Inferior parietal cortex (tissue), 1 donor: ENCODE measurements at regions not wholly inside any gene's neighbourhood (a gene's known extent, or its start where the extent isn't known, plus 50 kb on each side); places are given as distances from the start of the nearest gene placed in this dataset.

ENCODE experiments used
- DNase-seq: peaks from one replicate; pipeline ENCODE4 v3.0.0-alpha.2; 2016; ENCODE audit errors: extremely low spot score

DNA sequence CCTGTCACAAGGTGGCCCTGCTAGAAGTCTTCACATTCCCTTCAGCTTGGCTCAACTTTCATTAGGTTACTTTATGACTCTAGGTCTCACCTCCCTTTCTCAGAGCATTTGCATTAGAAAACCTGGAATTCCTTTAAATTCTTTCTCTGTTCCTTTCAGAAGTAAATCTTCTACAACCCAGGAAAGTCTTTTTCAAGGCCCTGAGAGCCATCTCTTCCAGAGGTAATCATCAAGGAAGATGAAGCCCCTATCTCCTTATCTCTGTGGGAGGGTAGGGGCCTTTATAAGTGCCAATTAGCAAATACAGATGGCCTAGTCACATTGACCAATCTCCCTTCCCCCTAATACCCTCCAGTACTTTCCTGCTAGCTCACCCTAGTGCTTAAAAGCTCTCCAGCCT lies 848.0 kb upstream of the FAM98A start:
- no peak for DNase-seq

GRCh38 chr2:34423301-34423700 lies 824.2 kb upstream of the FAM98A start:
- no peak for DNase-seq

DNA sequence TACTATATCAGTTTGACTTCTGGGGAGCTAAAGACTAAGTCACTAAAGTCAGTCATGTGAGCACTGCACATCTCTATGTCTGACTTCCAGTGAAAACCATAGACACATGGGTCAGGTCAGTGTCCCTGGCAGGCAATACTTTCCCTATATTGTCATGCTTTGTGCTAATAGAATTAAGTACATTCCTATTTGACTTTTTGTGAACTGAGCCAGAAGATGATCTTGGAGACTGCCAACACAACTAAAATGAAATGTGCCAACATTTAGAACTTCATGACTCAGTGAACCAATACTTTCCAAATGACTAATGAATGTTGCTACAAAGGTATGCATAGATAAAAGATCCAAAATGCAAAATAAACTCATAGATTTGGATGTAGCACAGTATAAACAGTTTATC lies 820.8 kb upstream of the FAM98A start:
- no peak for DNase-seq

- DNase-seq = no peak
These were observed 817.8 kb upstream of the FAM98A start for GRCh38 chr2:34416856-34417255.

- no peak for DNase-seq
These were observed 815.8 kb upstream of the FAM98A start for GRCh38 chr2:34414856-34415255.

DNA sequence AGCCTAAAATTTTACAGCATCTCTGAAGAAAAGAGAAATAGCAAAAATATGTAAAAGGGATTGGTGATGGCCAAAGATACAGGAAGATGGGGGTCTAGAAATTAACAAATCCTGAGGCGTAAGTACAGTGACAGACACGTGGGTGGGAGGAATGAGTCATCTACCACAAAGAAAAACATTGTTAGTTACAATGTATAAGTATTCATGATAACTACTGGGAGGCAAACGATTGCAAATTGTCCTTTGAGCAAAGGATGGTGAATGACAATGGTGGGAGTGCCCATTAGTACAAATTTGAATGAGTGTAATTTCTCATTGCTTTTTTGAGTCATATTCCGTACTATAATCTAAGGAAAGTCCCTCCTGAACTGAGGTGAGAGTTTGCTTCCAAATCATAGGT lies 809.0 kb upstream of the FAM98A start:
- no peak for DNase-seq

DNA sequence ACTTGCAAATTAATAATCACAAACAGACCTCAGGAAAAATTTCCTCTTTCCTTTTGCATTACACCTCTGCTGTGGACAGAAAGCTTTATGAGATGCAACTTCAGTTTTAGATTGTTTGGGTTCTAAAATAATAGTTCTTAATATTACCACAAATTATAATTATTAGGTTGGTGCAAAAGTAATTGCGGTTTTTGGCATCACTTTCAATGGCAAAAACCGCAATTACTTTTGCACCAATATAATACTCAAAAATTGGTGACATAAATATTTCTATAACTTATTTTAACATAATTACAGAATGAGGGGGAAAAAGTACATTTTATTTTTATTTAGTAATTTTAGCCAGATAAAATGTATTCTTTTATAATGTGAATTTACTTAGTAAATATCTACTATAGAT lies 804.4 kb upstream of the FAM98A start:
- DNase-seq = no peak

- DNase-seq = no peak
These were observed 803.3 kb upstream of the FAM98A start for GRCh38 chr2:34402376-34402775.

- DNase-seq = no peak
These were observed 802.1 kb upstream of the FAM98A start for GRCh38 chr2:34401186-34401585.

- DNase-seq = no peak
These were observed 789.3 kb upstream of the FAM98A start for GRCh38 chr2:34388446-34388845.

- DNase-seq = no peak
These were observed 788.4 kb upstream of the FAM98A start for GRCh38 chr2:34387536-34387935.

DNA sequence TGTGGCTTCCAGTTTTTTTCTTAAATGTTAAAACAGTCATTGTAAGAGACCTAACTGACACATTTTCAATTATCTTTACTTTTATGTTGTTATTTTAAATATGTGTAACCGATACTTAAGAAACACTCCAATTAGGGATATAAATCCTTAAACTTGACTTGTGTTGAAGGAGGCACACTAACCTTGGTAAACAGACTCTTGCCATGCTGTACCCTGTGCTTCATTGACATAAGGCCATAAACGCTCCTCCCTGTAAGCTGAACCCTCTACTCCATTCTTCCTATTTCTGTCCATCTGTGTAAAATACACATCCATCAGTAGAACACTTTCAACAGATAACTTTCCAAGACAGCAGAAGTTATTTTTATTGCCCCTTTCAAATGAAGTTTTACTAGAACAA lies 780.5 kb upstream of the FAM98A start:
- no peak for DNase-seq

GRCh38 chr2:34373586-34374233 lies 774.6 kb upstream of the FAM98A start:
- DNase-seq = no peak

GRCh38 chr2:34372967-34373366 lies 773.9 kb upstream of the FAM98A start:
- DNase-seq = no peak

- no peak for DNase-seq
These were observed 772.6 kb upstream of the FAM98A start for GRCh38 chr2:34371711-34372110.

- no peak for DNase-seq
These were observed 769.2 kb upstream of the FAM98A start for GRCh38 chr2:34368304-34368703.

DNA sequence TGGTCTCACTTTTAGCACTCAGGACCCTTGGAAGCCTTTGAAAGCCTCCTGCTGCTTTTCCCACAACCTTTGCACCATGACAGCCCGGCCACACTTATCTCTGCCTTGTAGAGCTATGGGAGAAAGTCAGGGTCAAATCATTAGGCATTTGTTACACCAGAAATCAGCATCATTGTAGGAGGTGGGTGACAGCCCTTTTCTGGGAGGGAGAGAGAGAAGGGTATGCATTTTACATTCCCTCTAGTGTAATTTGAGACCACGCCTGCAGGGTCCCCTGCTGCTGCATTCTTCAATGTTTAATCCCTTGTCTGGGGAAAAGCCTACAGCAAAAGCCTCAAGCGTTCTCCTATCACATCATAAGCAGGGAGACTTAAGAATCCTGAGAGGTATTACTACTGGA lies 766.8 kb upstream of the FAM98A start:
- no peak for DNase-seq

- no peak for DNase-seq
These were observed 766.4 kb upstream of the FAM98A start for GRCh38 chr2:34365512-34365911.

DNA sequence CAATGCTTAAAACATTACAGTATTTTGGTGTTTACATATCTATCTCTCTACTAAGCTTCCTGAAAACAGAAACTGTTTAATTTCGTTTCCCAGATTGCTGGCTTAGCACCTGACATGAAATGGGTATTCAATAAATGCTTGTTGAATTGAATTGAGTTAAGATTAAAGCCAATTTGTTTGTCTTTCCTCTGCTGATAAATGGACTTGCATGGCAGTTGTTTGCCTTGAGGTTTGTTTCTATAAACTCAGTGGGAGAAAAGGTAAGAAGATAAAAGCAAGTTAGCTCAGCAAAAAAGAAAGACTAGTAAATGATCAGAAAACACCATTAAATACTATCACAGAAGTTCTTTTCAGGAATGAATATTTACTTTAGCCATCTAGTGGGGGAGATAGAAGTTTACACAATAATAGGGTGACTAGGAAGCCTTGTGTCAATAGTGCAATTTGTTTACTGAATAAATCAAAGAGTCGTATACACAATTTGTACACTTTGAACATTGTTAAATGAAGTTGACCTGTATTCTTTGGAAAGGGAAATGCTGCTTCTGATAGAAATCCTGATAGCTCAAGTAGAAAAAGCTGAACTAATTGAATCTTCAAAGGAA lies 754.5 kb upstream of the FAM98A start:
- no peak for DNase-seq

DNA sequence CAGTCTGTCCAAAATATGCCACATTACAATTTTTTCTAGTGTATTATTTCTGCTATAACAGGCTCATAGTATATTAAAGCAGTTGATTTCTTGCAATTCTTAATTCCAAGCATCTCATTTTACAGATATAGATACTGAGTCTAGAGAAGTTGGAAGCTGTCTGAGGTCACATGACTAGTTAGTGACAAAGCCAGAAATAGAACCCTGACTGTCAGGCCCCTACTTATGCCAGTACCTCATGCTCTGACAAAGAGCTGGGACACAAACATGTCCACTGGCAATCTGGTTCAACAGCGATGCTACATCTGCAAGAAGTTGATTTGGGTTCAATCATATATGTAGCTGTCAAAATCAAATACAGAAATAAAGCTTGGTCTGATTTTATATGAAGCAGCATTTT lies 750.4 kb upstream of the FAM98A start:
- DNase-seq = no peak

- no peak for DNase-seq
These were observed 745.9 kb upstream of the FAM98A start for GRCh38 chr2:34345030-34345429.

- DNase-seq = no peak
These were observed 741.2 kb upstream of the FAM98A start for GRCh38 chr2:34340307-34340706.

- no peak for DNase-seq
These were observed 738.6 kb upstream of the FAM98A start for GRCh38 chr2:34337735-34338134.

GRCh38 chr2:34332813-34333212 lies 733.7 kb upstream of the FAM98A start:
- DNase-seq = no peak
